ENCODE measurements at regions not wholly inside any gene's neighbourhood (a gene's known extent, or its start where the extent isn't known, plus 50 kb on each side); places are given as distances from the start of the nearest gene placed in this dataset.
"Not testable (repeated sequence)": the region's sequence is repeated elsewhere in the genome, so short reads cannot be mapped to it uniquely, and the experiment has no call there.

DNA sequence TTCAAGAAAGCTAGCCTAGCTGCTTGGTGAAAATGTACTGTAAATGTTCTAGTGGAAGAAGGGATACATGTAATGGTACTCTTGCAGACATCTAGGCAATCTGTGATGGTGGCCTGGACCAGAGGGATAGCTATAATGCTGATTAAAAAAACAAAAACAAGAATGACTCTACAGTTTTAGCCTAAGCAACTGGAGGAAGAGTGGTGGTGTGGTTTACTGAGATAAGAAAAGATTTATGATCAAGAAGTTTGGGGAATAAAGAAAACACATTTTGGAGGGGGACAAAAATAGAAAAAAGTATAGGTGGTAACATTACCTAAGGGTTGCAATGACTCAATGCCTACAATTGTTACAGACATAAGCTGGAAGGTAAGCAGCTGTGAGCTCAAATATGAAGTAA is 1080.7 kb upstream of the CELF4 start:
- no peak overlapping the region for H4K8ac ChIP-seq (ENCODE audit: low read length)
- no peak overlapping the region for H3K4me2 ChIP-seq (ENCODE audit: low read length, poor library complexity, severe bottlenecking)
- H3K9ac ChIP-seq (ENCODE audit: low read length), result no peak overlapping the region
- no peak overlapping the region for H4K91ac ChIP-seq (ENCODE audit: low read length)
- H2AFZ ChIP-seq (ENCODE audit: low read depth, low read length), result no peak overlapping the region
- H3K79me1 ChIP-seq (replicated peaks; ENCODE audit: low read length, poor library complexity, severe bottlenecking), result no peaks in the 10 kb centered on the region
- no peak overlapping the region for H2BK12ac ChIP-seq (ENCODE audit: low read length in 2 of 2)
- H3K4me1 ChIP-seq (ENCODE audit: control insufficient read depth, insufficient read depth, low read depth, low read length), result no peaks in the 10 kb centered on the region
- H3K23ac ChIP-seq (ENCODE audit: low read length in 2 of 2), result no peak overlapping the region
- H2BK15ac ChIP-seq (ENCODE audit: low read depth, poor library complexity, severe bottlenecking), result no peak overlapping the region
- no peak overlapping the region for H3K4me3 ChIP-seq (ENCODE audit: insufficient read depth in 1 of 2, low read depth in 1 of 2, low read length in 2 of 2)
- no peak overlapping the region for H2BK5ac ChIP-seq (ENCODE audit: low read depth, low read length, poor library complexity, severe bottlenecking)
- H3K9me3 ChIP-seq (ENCODE audit: control insufficient read depth, low read length), result peaks cover 6% of the 10 kb centered on the region
- H3K36me3 ChIP-seq (ENCODE audit: control insufficient read depth in 1 of 2, insufficient read depth in 2 of 2, low read depth in 1 of 2, low read length in 2 of 2), result no peaks in the 10 kb centered on the region
- no peak overlapping the region for H3K18ac ChIP-seq (ENCODE audit: low read depth in 1 of 2, low read length in 2 of 2)
- DNase-seq, result no peak
- no peak overlapping the region for H3K27ac ChIP-seq (ENCODE audit: low read length, poor library complexity, severe bottlenecking)
- H3K4ac ChIP-seq (ENCODE audit: low read depth in 1 of 2, low read length in 2 of 2), result no peak overlapping the region
- no peak overlapping the region for H2AK5ac ChIP-seq (ENCODE audit: low read length, severe bottlenecking)
- H3K27me3 ChIP-seq (ENCODE audit: control insufficient read depth in 1 of 2, insufficient read depth in 1 of 2, low read length in 2 of 2), result no peaks in the 10 kb centered on the region
- H3K14ac ChIP-seq (ENCODE audit: low read length in 2 of 2), result no peak overlapping the region
- no peak overlapping the region for H2BK120ac ChIP-seq (ENCODE audit: low read depth, low read length)

DNA sequence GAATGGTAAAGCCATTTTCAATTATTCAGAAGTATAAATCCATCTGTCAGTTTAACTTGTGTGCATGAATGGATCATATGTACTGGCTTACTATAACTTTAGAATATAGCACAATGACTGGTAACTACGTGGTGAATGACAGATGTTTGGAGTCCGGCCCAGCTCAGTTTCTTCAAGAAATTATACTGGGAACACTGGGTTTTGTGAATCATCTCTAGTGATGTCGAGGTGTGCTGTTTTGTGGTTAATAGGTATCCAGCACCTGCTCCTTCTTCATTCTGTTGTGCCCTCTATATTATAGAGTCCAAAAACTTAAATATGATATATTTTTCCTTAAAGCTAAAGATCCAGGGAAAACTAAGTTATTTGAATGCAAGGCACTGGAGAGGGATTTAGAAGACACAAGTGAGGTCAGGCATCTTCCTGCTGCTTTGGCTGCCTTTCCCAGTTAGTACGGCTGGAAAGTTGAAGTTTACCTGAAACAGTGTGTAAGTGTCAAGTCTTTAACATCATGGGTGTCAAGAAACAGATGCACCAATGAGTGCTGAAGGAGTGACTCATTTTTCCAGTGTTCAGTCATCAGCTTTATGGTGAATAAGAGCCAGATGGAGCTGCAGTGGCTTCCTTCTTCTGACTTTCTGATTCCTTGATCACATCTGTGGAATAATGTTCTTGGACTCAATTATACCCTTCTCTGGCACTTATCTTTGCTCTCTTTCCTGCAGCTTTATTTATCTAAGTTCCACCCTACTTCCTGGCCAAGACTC is 1079.5 kb upstream of the CELF4 start:
- no peak overlapping the region for H3K9ac ChIP-seq (ENCODE audit: low read length)
- no peak overlapping the region for H2AFZ ChIP-seq (ENCODE audit: low read depth, low read length)
- H4K8ac ChIP-seq (ENCODE audit: low read length), result no peak overlapping the region
- H3K23ac ChIP-seq (ENCODE audit: low read length in 2 of 2), result no peak overlapping the region
- H3K4me1 ChIP-seq (ENCODE audit: control insufficient read depth, insufficient read depth, low read depth, low read length), result no peaks in the 10 kb centered on the region
- H2BK12ac ChIP-seq (ENCODE audit: low read length in 2 of 2), result no peak overlapping the region
- H3K4me3 ChIP-seq (ENCODE audit: insufficient read depth in 1 of 2, low read depth in 1 of 2, low read length in 2 of 2), result no peak overlapping the region
- no peaks in the 10 kb centered on the region for H3K36me3 ChIP-seq (ENCODE audit: control insufficient read depth in 1 of 2, insufficient read depth in 2 of 2, low read depth in 1 of 2, low read length in 2 of 2)
- H3K4ac ChIP-seq (ENCODE audit: low read depth in 1 of 2, low read length in 2 of 2), result no peak overlapping the region
- no peak overlapping the region for H3K27ac ChIP-seq (ENCODE audit: low read length, poor library complexity, severe bottlenecking)
- H2AK5ac ChIP-seq (ENCODE audit: low read length, severe bottlenecking), result no peak overlapping the region
- peaks cover 6% of the 10 kb centered on the region for H3K9me3 ChIP-seq (ENCODE audit: control insufficient read depth, low read length)
- DNase-seq, result no peak
- H3K4me2 ChIP-seq (ENCODE audit: low read length, poor library complexity, severe bottlenecking), result no peak overlapping the region
- H3K27me3 ChIP-seq (ENCODE audit: control insufficient read depth in 1 of 2, insufficient read depth in 1 of 2, low read length in 2 of 2), result no peaks in the 10 kb centered on the region
- no peak overlapping the region for H3K18ac ChIP-seq (ENCODE audit: low read depth in 1 of 2, low read length in 2 of 2)
- H2BK15ac ChIP-seq (ENCODE audit: low read depth, poor library complexity, severe bottlenecking), result no peak overlapping the region
- H3K14ac ChIP-seq (ENCODE audit: low read length in 2 of 2), result no peak overlapping the region
- H2BK5ac ChIP-seq (ENCODE audit: low read depth, low read length, poor library complexity, severe bottlenecking), result no peak overlapping the region
- no peak overlapping the region for H2BK120ac ChIP-seq (ENCODE audit: low read depth, low read length)
- 83% methylated on average over 3 of the region's 4 CpGs for WGBS
- H4K91ac ChIP-seq (ENCODE audit: low read length), result no peak overlapping the region
- H3K79me1 ChIP-seq (replicated peaks; ENCODE audit: low read length, poor library complexity, severe bottlenecking), result no peaks in the 10 kb centered on the region

DNA sequence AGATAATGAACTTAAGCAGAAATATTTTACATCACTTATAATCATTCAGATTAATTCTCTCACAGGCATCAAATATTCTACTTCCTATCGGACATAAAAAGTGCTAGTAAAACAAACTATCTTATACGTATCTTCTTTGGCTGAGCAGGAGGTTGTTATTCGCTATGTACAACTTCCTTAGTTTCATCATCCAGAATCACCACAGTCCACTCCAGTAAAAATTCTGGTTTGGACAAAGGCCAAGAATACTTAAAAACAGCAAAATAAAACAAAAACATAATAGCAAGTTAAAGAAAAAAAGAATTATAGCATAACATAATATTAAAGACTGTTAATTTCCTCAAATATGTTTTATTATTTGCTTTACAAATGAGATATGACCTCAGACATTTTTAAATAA is 1077.1 kb upstream of the CELF4 start:
- Histone ChIP-seq H3K27me3 (ENCODE audit: control insufficient read depth in 1 of 2, insufficient read depth in 1 of 2, low read length in 2 of 2) (no peaks in the 10 kb centered on the region), H3K36me3 (ENCODE audit: control insufficient read depth in 1 of 2, insufficient read depth in 2 of 2, low read depth in 1 of 2, low read length in 2 of 2) (no peaks in the 10 kb centered on the region)

DNA sequence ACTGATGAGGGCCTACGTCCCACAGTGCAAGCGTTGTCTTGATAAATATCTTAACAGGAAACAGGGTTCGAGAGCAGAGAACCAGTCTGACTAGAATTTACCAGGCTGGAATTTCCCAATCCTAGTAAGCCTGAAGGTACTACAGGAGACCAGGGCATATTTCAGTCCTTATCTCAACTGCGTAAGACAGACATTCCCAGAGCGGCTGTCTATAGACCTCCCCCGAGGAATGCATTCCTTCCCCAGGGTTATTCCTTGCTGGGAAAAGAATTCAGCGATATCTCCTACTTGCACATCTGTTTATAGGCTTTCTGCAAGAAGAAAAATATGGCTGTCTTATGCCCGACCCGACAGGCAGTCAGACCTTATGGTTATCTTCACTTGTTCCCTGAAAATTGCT is 1074.1 kb upstream of the CELF4 start:
- not testable (repeated sequence) for H3K18ac ChIP-seq (ENCODE audit: low read depth in 1 of 2, low read length in 2 of 2); H2BK120ac ChIP-seq (ENCODE audit: low read depth, low read length); H4K91ac ChIP-seq (ENCODE audit: low read length); H3K23ac ChIP-seq (ENCODE audit: low read length in 2 of 2); H3K9ac ChIP-seq (ENCODE audit: low read length); H2BK15ac ChIP-seq (ENCODE audit: low read depth, poor library complexity, severe bottlenecking); H3K4me2 ChIP-seq (ENCODE audit: low read length, poor library complexity, severe bottlenecking); H3K4me3 ChIP-seq (ENCODE audit: insufficient read depth in 1 of 2, low read depth in 1 of 2, low read length in 2 of 2); H3K4ac ChIP-seq (ENCODE audit: low read depth in 1 of 2, low read length in 2 of 2); H3K27me3 ChIP-seq (ENCODE audit: control insufficient read depth in 1 of 2, insufficient read depth in 1 of 2, low read length in 2 of 2); H2BK12ac ChIP-seq (ENCODE audit: low read length in 2 of 2); H2BK5ac ChIP-seq (ENCODE audit: low read depth, low read length, poor library complexity, severe bottlenecking); H2AFZ ChIP-seq (ENCODE audit: low read depth, low read length); H2AK5ac ChIP-seq (ENCODE audit: low read length, severe bottlenecking); H3K4me1 ChIP-seq (ENCODE audit: control insufficient read depth, insufficient read depth, low read depth, low read length); H3K14ac ChIP-seq (ENCODE audit: low read length in 2 of 2); H3K36me3 ChIP-seq (ENCODE audit: control insufficient read depth in 1 of 2, insufficient read depth in 2 of 2, low read depth in 1 of 2, low read length in 2 of 2); DNase-seq; H3K79me1 ChIP-seq (replicated peaks; ENCODE audit: low read length, poor library complexity, severe bottlenecking); H3K27ac ChIP-seq (ENCODE audit: low read length, poor library complexity, severe bottlenecking); H4K8ac ChIP-seq (ENCODE audit: low read length)
- WGBS, result 82% methylated on average over 7 of the region's 9 CpGs
- peaks cover 15% of the 10 kb centered on the region for H3K9me3 ChIP-seq (ENCODE audit: control insufficient read depth, low read length)

More for the DNA sequence above, 1077.1 kb upstream of the CELF4 start:
- Histone ChIP-seq H4K8ac (ENCODE audit: low read length) (no peak overlapping the region), H2BK12ac (ENCODE audit: low read length in 2 of 2) (no peak overlapping the region), H2BK120ac (ENCODE audit: low read depth, low read length) (no peak overlapping the region), H3K4me1 (ENCODE audit: control insufficient read depth, insufficient read depth, low read depth, low read length) (no peaks in the 10 kb centered on the region), H2AFZ (ENCODE audit: low read depth, low read length) (no peak overlapping the region), H2BK15ac (ENCODE audit: low read depth, poor library complexity, severe bottlenecking) (no peak overlapping the region), H3K79me1 (replicated peaks; ENCODE audit: low read length, poor library complexity, severe bottlenecking) (no peaks in the 10 kb centered on the region), H3K4me3 (ENCODE audit: insufficient read depth in 1 of 2, low read depth in 1 of 2, low read length in 2 of 2) (no peak overlapping the region), H3K18ac (ENCODE audit: low read depth in 1 of 2, low read length in 2 of 2) (no peak overlapping the region), H3K9me3 (ENCODE audit: control insufficient read depth, low read length) (peaks cover 15% of the 10 kb centered on the region), H3K4ac (ENCODE audit: low read depth in 1 of 2, low read length in 2 of 2) (no peak overlapping the region), H3K23ac (ENCODE audit: low read length in 2 of 2) (no peak overlapping the region), H3K4me2 (ENCODE audit: low read length, poor library complexity, severe bottlenecking) (no peak overlapping the region), H2AK5ac (ENCODE audit: low read length, severe bottlenecking) (no peak overlapping the region), H4K91ac (ENCODE audit: low read length) (no peak overlapping the region), H3K14ac (ENCODE audit: low read length in 2 of 2) (no peak overlapping the region), H2BK5ac (ENCODE audit: low read depth, low read length, poor library complexity, severe bottlenecking) (no peak overlapping the region), H3K27ac (ENCODE audit: low read length, poor library complexity, severe bottlenecking) (no peak overlapping the region), H3K9ac (ENCODE audit: low read length) (no peak overlapping the region)
- 96% methylated on average over 3 of the region's 3 CpGs for WGBS
- DNase-seq, result no peak
